GM23338 (cell line): ENCODE measurements at regions not wholly inside any gene's neighbourhood (a gene's known extent, or its start where the extent isn't known, plus 50 kb on each side); places are given as distances from the start of the nearest gene placed in this dataset.

ENCODE experiments used
- EZH2 ChIP-seq: fragments of 200-600 bp; sonication (generic); IDR thresholded peaks from one replicate; pipeline ENCODE4 v1.8.0; 2017; ENCODE audit warnings: antibody characterized with exemption, mild to moderate bottlenecking, low read depth; ENCODE audit not compliant: unreplicated experiment
- EZH2phosphoT487 ChIP-seq: fragments of 200-600 bp; sonication (generic); IDR thresholded peaks from one replicate; pipeline ENCODE4 v1.8.1; 2018; ENCODE audit warnings: antibody characterized with exemption; ENCODE audit not compliant: unreplicated experiment
- POLR2AphosphoS5 ChIP-seq: IDR thresholded peaks from 2 replicates; pipeline ENCODE4 v1.6.1; 2016; ENCODE audit warnings: antibody characterized with exemption, low read depth
- STAT1 ChIP-seq: IDR thresholded peaks from one replicate; pipeline ENCODE4 v1.6.1; 2016; ENCODE audit warnings: antibody characterized with exemption; ENCODE audit not compliant: unreplicated experiment
- TF ChIP-seq, protein P1 (sequence below): IDR thresholded peaks from 2 replicates; pipeline ENCODE4 v1.6.1; 2016; ENCODE audit warnings: antibody characterized with exemption
- TF ChIP-seq, protein P2 (sequence below), 2 experiments: fragments of 200-600 bp in 1 of 2; sonication (generic) in 1 of 2; conservative IDR thresholded peaks; 2 replicates each; pipeline versions ENCODE4 v1.5.1 to v1.6.1; 2016 to 2017; ENCODE audit warnings: antibody characterized with exemption in 2 of 2, low read depth in 2 of 2, mild to moderate bottlenecking in 2 of 2, moderate library complexity in 1 of 2

DNA sequence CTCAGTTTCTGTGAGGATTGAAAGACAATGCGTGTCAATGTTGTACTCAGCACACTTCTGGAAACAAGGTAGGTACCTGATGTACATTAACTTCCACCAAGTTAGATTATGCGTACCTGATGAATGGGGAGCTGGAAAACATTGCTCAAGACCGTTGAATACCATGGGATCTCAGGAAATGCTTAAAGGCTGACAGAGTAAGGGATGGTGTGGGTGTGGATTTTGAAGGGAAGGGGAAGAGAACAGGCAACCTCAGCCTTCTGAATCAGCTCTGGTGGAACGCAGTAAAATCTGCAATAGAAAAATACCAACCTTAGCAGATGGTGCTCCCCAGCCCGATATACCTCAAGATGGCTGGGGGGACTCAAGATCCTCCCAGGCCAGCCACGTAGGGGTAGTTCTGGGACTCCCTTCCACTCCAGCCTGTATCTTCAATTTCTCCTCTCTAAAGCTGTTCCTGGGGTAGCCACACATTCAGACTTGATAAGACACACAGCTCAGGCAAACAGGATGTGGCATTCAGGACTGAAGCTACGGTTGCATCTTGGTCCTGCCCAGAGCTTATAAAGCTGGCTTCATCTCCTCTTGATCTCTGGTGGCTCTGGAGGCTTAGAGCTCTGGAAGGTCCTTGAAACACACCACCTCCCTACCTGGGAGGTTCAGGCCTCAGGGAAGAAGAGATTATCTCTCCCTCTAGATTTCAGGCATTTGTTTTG lies 111.8 kb downstream of the CTNND1 start:
- TF ChIP-seq, protein P1, sequence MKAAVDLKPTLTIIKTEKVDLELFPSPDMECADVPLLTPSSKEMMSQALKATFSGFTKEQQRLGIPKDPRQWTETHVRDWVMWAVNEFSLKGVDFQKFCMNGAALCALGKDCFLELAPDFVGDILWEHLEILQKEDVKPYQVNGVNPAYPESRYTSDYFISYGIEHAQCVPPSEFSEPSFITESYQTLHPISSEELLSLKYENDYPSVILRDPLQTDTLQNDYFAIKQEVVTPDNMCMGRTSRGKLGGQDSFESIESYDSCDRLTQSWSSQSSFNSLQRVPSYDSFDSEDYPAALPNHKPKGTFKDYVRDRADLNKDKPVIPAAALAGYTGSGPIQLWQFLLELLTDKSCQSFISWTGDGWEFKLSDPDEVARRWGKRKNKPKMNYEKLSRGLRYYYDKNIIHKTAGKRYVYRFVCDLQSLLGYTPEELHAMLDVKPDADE = no peak
- TF ChIP-seq EZH2 (no peak), POLR2AphosphoS5 (no peak), EZH2phosphoT487 (no peak), STAT1 (no peak)
- TF ChIP-seq, protein P2, sequence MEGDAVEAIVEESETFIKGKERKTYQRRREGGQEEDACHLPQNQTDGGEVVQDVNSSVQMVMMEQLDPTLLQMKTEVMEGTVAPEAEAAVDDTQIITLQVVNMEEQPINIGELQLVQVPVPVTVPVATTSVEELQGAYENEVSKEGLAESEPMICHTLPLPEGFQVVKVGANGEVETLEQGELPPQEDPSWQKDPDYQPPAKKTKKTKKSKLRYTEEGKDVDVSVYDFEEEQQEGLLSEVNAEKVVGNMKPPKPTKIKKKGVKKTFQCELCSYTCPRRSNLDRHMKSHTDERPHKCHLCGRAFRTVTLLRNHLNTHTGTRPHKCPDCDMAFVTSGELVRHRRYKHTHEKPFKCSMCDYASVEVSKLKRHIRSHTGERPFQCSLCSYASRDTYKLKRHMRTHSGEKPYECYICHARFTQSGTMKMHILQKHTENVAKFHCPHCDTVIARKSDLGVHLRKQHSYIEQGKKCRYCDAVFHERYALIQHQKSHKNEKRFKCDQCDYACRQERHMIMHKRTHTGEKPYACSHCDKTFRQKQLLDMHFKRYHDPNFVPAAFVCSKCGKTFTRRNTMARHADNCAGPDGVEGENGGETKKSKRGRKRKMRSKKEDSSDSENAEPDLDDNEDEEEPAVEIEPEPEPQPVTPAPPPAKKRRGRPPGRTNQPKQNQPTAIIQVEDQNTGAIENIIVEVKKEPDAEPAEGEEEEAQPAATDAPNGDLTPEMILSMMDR (conservative IDR thresholded peaks at IDR 0.05; ENCODE audit: low read depth in 2 of 2) = no peak
